WTC11 (cell line): ENCODE measurements at regions not wholly inside any gene's neighbourhood (a gene's known extent, or its start where the extent isn't known, plus 50 kb on each side); places are given as distances from the start of the nearest gene placed in this dataset.

Experiments used
- ATF3 ChIP-seq: sonication (generic); formaldehyde crosslinking; conservative IDR thresholded peaks from 2 replicates; pipeline ENCODE4 v1.8.1; 2022; ENCODE audit warnings: mild to moderate bottlenecking, missing genetic modification reagents
- CTCF ChIP-seq: fragments of 200-600 bp; IDR thresholded peaks from 2 replicates; pipeline ENCODE4 v1.8.0; 2022; ENCODE audit warnings: antibody characterized with exemption
- SOX15 ChIP-seq: fragments of 250-450 bp; sonication (Bioruptor Pico); IDR thresholded peaks from 2 replicates; pipeline ENCODE4 v1.9.0; 2021; ENCODE audit warnings: mild to moderate bottlenecking
- USF1 ChIP-seq: sonication (generic); formaldehyde crosslinking; IDR thresholded peaks from 2 replicates; pipeline ENCODE4 v1.8.0; 2022; ENCODE audit warnings: mild to moderate bottlenecking, missing genetic modification reagents
- USF2 ChIP-seq: sonication (generic); formaldehyde crosslinking; IDR thresholded peaks from 2 replicates; pipeline ENCODE4 v1.8.1; 2023; ENCODE audit warnings: mild to moderate bottlenecking, missing genetic modification reagents, moderate library complexity

GRCh38 chr1:4561205-4561604 lies 93.2 kb upstream of the AJAP1 start:
- no peak for TF ChIP-seq ATF3 (CRISPR knock-in tag)
- TF ChIP-seq SOX15 = no peak
- no peak for TF ChIP-seq USF2
- TF ChIP-seq CTCF = no peak
- no peak for TF ChIP-seq USF1 (CRISPR knock-in tag)
